C1 segment of cervical spinal cord (tissue), 14 donors: ENCODE measurements at regions not wholly inside any gene's neighbourhood (a gene's known extent, or its start where the extent isn't known, plus 50 kb on each side); places are given as distances from the start of the nearest gene placed in this dataset.
"Not testable (repeated sequence)": the region's sequence is repeated elsewhere in the genome, so short reads cannot be mapped to it uniquely, and the experiment has no call there.

Experiments
- DNase-seq, 14 donors: peaks; one replicate each; lab custom pipeline; 2025; lab: John Stamatoyannopoulos, UW

DNA sequence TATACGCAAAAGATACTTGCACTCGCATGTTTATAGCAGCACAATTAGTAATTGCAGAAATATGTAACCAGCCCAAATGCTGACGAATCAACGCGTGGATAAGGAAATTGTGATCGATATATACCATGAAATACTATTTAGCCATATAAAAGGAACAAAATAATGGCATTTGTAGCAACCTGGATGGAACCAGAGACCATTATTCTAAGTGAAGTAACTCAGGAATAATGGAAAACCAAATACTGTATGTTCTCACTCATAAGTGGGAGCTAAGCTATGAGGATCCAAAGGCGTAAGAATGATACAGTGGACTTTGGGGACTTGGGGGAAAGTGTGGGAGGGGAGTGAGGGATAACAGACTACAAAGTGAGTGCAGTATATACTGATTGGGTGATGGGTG is 1008.0 kb upstream of the CRIM1 start:
- no peak for DNase-seq

DNA sequence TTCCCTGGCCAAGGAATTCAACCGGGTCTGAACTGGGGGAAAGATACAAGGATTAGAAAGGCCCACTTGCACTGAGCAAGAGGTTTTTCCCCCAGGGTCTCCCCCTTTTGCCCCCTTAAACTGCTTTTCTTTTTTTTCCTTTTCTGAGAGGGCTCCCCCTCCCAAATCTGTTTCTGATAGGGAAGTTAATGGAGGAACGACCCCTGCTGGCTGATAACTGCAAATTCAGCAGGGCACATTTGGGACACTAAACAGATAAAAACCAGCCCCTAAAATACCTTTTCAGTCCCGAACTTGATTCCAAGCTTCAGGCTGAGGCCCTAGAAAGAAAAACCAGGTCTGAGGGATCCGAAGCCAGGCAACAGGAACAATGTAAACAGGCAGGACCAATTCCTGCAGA is 1012.4 kb upstream of the CRIM1 start:
- no peak for DNase-seq

DNA sequence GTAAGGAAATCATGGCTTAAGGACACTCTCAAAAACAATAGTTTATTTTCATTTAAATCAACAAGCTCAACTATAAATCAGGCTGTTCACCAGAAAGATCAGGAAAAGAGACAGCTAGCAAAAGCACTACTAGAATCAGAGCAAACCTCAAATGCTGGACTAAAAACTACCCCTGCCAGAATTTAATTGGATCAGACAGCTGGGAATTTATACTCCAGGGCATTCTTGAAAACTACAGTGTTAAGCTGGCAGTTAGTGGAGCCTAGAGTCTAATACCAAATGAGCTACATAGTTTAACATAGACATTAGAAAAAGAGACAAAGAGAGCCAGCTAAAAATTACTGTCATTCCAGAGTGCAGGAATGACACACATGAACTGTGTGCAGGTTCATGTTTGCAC is 1016.4 kb upstream of the CRIM1 start:
- DNase-seq = no peak

DNA sequence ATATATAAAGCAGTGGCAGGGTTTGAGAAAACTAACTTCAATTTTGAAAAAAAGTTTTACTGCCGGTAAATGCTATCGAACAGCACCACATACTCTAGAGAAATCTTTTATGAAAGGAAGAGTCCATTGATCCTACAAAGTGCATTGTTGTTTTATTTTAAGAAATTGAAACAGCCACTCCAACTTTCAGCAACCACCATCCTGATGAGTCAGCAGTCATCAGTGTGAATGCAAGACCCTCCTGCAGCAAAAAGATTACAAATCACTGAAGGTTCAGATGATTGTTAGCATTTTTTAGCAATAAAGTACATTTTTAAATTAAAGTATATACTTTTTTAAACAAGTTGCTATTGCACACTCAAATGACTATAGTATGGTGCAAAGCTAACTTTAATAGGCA is 1017.7 kb upstream of the CRIM1 start:
- DNase-seq = no peak

DNA sequence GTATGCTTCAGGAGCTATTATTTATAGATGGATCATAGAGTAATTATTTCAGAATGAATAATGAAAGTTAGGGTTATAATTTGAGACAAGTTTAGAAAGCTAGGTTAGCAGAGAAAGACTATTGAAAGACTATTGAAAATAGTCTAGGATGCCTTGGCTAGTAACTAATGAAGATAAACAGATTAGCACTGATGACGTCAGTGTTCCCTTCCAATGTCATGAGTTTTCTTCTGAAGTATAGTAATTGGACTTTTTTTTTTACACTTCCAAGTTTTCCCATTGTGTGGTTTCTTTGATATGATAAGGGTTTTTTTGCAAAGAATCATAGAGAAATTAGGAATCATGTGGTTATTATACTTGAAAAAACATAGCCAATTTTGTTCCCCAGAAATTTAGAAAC is 1041.5 kb upstream of the CRIM1 start:
- DNase-seq = no peak

DNA sequence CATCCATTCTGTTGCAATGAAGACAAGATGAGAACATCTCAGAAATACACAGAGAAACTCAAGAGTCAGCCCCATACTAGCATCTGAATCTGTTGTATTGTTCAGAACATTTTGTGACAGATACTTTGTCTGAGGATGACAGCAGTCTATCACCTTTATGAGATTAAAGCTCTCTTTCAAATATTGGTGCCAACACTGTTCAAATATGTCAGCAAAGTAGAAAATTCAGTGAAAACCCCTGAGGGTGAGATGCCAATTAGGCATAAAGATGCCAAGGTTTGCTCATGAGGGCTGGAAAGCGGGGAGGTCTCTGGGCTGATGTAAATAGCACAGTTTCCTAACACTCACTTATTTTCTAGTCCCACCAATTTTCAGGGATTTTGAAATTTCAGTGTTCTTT is 1054.2 kb upstream of the CRIM1 start:
- no peak for DNase-seq

DNA sequence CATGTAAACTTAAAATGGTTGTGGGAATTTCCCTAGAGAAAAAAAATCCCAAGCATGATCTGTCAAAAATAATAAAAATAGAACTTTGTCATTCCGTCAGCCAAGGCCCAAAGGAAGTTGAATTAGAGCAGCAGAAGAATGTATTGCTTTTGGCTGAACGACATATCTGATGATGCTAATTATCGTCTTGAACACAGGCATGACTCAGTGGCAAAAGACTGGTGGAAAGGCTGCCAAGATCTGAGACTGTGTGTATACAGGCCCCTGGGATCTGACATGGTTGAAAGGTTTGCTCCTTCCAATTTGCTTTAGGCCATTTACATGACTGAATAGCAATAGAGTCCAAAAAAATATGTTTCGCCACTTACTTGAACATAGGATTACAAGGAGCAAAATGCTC is 1057.1 kb upstream of the CRIM1 start:
- no peak for DNase-seq

DNA sequence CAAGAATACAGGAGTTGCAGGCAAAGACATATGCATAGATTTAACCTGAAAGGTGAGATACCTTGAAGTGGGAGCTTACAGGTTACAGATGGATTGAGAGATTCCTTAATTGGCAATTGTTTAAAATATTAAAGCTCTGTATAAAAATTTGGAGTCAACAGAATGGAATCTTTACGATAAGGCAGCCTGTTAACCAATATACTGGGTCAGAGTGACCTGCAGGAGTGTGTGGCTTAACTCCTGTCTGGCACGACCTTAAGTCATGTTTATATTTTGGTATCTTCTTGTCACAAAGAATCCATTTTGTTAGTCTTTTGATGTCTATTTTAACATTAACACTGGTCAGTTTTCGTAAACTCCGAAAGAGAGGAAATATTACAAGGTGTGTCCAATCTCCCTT is 1058.2 kb upstream of the CRIM1 start:
- no peak for DNase-seq

DNA sequence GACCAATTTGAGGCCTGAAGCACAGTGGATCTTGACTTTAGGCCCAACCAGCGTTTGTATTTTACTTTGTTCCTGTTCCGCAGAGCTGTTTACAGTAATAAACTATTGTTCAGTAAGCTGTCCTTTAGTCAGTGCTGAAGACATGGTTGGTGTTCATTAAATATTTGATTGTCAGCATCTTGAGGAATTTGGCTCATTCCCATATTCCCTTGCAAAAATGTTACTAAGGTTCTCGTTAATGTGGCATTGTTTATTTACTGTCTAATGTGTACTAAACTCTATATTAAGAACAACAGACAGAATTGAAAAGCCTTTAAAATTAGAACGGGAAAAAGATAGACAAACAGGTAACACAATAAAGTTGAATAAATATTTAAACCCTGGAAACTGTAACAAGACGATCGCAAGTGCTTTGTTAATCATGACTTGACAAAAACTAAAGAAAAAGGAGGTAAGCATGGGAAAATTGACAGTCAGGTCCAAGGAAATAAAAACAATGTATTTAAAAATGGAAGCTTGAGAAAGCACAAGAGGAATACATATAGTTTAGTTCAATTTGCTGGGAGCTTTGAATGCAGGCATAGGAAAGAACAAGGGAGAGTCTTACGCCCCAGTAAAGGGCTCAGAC is 1060.8 kb upstream of the CRIM1 start:
- no peak for DNase-seq

DNA sequence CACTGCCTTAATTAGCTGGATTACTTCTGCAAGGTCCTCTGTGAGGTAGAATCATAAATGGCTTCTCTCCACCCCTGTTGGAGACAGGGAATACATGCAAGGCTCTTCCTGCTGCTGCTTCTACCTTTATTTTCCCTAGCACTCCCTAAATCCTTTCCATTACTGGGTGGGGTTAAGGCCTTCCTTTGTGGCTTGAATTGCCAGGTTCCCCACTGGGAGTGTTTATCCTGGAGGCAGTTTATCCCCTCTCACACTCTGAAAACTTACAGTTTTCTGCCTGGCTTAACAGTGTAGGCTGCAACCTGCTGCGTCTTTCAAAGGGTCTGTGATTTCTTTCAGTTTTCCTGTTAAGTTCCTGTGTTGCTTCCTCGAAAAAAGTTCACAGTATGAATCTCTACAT is 1062.3 kb upstream of the CRIM1 start:
- DNase-seq = no peak

DNA sequence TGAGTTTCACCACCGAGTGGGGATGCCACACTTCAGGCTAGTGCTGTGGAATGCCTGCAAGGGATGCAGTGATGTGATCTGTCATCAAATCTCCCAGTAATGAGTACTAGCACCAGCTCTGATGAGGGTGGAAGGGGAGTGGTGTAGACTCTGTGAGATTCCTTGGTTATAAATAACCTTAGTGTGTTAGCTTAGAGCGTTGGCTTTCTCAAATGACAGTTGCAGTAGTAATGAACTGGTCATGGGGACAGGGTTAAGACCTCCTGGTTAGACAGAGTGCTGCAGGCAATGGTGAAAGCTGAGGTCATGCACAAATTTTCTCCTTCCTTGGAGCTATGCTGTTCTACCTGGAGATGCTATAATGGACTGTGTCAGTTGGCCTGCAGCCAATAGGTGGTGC is 1063.4 kb upstream of the CRIM1 start:
- no peak for DNase-seq

DNA sequence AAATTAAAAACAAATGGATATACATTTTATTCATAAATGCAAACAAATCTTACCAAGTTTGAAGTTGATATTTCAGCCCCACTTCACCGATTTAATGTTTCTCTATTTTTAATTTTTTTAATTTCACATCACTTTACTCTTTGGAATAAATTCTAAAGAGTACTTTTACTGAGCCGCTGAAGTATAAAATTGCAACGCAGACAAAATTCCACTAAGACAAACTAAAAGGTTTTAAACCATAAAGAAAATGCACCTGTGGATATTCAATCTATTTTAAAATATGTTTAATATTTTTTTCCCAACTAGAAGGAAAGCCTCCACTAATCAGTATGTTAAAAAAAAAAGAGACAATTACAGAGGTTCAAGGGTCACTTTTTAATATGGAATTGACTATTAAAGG is 1073.9 kb upstream of the CRIM1 start:
- DNase-seq = no peak

DNA sequence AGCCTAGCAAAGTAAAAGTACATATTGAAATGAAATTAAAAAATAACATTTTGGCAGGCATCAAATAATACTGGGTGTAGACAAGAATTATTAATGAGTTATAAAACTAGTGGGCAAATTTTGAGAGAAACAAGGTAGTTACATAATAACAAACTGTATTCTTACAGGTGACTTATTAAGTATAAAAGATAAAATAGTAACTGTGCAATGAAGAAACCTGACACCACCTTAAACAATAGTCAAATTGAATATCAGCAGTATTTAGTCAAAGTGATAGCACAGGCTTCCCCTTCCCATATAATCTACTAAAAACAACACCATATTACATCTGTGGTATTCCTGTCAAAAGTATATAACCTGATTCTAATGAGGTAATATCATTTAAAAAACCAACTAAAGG is 1099.8 kb upstream of the CRIM1 start:
- no peak for DNase-seq

DNA sequence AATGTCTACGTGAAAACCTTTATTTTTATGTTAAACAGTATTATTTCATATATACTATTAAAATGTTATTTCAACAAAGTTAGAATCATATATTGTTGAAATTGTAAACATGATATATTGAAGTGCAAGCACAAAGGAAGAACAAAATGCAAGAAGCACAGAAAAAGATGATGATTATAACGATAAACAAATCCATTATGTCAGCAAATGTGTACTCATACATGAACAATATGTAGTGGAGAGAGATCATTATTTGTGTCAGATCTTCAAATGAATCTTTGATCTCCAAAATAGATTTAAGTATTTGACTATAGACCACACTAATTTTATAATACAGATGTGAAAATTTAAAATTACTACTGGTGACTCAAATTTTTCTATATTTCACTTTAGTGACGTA is 1104.4 kb upstream of the CRIM1 start:
- DNase-seq = no peak

DNA sequence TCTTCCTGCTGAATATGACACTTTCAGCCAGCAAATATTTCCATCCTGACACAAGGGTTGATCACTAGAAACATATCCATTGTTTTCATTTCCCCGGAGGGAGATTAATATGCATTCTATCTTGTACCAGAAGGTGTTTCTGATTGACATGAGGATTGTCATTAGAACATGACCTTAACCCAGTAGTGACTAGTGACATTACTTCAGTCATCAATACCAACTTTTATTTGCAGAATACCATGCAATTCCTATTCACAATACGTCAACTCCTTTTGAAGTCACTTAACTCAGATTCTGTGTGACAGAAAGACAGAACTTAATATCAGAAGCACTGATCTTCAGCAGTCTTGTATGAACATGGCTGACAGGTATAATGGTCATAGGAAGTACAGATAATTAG is 1108.9 kb upstream of the CRIM1 start:
- DNase-seq = no peak

DNA sequence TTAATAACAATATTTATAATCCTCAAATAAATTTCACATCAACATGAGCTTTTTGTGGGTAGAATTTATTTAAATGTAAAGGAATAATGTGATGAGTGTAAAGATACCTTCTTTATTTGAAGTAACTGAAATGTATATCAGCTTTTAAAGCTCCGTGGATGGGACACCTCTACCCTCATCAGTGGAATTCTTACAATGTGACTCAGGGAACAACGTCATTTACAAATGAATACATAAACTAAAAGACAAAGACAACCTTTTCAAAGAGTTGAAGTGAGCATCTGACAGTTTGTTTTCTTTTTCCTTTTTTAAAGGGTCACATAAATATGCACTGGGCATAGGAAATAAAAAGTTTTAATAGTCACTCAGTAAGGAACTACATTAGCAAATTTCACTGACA is 1127.0 kb upstream of the CRIM1 start:
- DNase-seq = no peak

DNA sequence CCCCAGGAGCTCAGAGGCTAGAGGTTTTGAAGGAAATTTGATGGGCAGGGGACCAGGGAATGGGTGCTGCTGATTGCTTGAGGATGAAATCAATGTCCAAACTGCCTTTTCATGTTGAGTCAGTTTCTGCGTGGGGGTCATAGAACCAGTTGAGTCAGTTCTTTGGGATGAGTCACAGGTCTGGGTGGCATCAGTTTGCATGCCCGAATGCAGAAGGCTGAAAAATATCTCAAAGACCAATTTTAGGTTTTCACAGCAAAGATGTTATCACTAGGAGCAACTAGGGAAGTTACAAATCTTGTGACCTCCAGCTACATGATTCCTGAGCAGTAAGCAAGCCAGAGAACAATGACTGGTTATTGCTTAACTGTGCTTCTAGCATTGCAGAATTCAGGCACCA is 1135.1 kb upstream of the CRIM1 start:
- DNase-seq = no peak

DNA sequence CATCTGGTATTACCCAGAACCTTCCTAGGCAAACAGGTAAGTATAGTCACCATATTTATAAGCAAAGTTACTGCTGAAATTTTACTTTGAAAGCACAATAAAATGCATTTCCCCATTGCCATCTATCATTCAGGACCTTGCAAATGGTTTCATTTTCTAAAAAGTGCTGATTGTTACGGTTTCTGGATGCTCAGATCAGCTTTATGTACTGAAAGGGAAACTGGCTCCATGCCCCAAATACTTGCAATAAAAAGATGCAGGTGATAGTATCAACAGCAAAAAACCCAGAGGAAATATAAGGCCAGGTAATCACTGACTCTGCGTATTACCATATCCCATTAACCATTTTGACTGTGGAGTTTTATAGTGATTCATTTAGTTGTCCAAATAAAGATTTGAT is 1150.7 kb upstream of the CRIM1 start:
- no peak for DNase-seq

DNA sequence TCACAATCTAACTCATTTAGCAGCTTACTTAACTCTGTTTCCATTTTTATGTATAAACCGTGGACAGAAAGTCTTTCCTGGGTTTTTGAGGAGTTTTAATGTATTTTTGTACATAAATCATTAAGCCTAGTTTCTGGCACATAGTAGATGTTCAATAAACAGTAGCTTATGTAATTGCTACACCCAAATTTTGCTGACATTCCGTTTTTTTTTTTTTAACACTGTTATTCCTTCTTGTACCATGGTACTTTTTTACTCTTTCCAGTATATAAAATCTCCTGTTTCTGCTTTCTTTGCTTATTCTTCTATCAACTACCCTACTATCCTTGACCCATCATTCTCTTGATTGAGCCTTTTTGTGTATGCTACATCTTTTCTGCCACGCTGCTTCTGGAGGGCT is 1151.3 kb upstream of the CRIM1 start:
- no peak for DNase-seq

DNA sequence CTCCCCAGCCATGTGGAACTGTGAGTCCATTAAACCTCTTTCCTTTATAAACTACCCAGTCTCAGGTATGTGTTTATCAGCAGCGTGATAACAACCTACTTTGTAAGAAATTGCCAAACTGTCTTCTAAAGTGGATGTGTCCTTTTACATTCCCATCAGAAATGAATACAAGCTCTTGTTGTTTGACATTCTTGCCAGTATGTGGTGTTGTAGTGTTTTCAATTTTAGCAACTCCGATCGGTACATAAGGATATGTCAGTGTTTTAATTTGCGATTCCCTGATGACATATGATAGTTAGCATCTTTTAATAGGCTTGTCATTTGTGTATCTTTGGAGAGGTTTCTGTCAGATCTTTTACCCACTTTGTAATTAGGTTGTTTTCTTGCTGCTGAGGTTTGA is 1156.3 kb upstream of the CRIM1 start:
- DNase-seq = no peak

DNA sequence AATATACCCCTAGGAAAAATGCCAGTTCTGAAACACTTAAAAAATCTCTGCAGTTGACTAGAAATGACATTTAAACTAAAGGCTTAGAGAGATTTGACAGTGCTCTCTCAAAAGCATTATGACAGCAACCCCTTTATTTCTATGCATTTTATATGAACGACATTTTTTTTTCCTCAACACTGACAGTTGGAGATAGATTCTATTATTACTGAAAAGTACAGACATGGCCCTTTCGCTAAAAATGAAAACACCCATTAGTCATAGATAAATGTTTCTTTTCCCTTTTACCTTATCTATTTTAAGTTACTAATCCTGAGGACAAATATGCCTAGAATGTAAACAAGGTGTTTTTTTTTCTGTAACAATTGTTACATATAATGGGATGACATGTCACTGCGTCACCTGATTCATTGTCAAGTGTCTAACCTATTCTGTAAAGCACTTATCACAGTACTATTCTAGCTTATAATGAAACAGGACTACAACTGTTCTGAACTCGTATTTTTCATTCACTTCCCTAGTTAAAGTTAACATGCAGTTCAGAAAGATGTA is 1169.6 kb upstream of the CRIM1 start:
- no peak for DNase-seq

DNA sequence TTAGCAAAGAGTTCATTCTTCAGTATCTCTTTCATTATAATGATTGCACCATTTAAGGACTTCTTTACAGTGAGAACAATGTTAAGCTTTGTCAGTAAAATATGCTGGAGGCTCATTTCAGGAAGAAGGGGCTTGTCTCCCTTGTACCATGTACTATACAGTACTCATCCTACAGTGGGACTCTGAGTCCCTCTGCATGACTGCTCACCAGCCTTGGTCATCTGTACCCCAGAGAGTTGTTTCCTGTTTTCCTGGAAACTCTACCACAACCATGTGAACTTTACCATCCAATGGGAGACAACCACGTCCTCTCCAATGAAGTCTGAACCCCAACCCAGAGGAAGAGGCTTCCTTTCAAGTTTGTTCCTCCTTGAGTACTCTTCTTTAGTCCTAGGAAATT is 1171.1 kb upstream of the CRIM1 start:
- no peak for DNase-seq

DNA sequence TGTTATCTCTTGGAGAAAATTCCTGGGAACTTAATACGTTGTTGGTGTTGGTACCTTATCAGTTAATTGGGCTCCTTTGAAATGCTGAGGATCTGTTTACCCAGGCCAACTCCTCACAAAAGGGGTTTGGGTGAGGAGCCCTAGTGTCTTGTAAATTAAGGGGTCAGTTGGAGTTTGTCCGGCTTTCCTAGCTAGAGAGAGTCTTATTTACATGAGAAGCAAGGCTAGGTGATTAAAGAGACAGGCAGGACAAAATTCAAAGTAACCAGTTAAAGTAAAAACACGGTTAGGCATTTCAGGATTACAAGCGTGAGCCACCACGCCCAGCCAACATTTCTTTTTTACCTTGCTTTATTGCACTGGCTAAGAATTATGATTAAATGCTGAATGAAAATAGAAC is 1178.9 kb upstream of the CRIM1 start:
- not testable (repeated sequence) for DNase-seq

DNA sequence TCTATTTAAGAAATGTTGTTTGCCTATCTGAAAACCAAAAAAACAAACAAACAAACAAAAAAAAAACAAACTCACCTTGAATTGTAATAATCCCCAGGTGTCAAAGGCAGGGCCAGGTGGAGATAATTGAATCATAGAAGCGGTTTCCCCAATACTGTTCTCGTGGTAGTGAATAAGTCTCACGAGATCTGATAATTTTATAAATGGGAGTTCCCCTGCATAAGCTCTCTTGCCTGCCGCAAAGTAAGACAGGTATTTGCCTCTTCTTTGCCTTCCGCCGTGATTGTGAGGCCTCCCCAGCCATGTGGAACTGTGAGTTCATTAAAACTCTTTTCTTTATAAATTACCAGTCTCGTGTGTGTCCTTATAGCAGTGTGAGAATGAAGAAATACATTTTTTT is 1180.7 kb upstream of the CRIM1 start:
- no peak for DNase-seq
